ENCODE measurements at regions not wholly inside any gene's neighbourhood (a gene's known extent, or its start where the extent isn't known, plus 50 kb on each side); places are given as distances from the start of the nearest gene placed in this dataset.

DNA sequence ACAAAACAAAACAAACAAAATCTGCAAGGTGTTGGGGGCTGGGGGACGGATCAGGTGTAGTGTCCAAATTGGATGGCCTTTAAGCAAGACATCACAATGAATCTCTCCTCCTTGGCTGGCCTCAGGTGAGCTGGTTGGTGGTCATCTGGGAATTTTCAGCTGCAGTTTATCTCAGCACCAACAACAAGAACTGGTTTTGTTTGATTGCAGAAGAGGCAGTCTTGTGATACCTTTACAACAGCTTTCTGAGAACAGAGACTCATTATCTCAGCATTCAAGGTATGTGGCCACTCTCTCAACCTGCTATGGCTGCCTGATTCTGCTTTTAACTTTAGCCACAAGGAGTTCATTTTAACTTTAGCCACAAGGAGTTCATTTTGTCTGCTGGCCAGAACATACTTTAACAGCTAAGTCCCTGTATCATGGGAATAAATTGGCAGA lies 1543.4 kb downstream of the EFNA5 start:
- Mint-ChIP-seq H3K27me3 (no peaks in the 10 kb centered on the region), H3K4me3 (no peak overlapping the region), H3K4me1 (no peaks in the 10 kb centered on the region), H3K36me3 (ENCODE audit: low read depth) (no peaks in the 10 kb centered on the region), H3K27ac (no peak overlapping the region), H3K9me3 (no peaks in the 10 kb centered on the region)
- intact Hi-C loops (cut with micrococcal nuclease): no loop called here
- DNase-seq: no peak

DNA sequence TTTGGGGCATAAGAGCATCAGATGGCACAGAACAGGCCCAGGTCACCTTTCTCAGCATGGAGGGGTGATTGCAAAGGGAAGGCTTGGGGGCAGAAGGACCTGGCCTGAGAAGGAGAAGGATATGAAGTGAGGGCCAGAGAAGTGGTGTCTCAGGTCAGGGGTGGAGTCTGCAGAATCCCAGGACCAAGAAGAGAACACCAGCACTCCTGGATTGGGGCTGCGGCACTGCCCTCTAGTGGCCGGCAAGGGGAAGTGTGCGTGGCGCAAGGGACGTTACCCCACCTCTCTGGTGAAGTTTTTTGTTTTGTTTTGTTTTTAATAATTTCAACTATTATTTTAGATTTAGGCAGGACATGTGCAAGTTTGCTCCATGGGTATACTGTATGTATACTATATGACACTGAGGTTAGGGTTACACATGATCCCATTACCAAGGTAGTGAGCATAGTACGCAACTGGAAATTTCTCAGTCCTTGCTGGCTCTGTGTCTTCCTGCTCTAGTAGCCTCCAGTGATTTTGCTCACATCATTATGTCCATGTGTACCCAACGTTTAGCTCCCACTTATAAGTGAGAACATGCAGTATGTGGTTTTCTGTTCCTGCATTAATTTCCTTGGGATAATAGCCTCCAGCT lies 1548.6 kb downstream of the EFNA5 start:
- H3K4me1 Mint-ChIP-seq: no peaks in the 10 kb centered on the region
- intact Hi-C loops (cut with micrococcal nuclease): no loop called here
- H3K36me3 Mint-ChIP-seq (ENCODE audit: low read depth): no peaks in the 10 kb centered on the region
- peak; percentile 60 for DNase-seq
- no peak overlapping the region for H3K4me3 Mint-ChIP-seq
- H3K9me3 Mint-ChIP-seq: no peaks in the 10 kb centered on the region
- H3K27me3 Mint-ChIP-seq: no peaks in the 10 kb centered on the region
- no peak overlapping the region for H3K27ac Mint-ChIP-seq

- no peaks in the 10 kb centered on the region for H3K9me3 Mint-ChIP-seq
- no peaks in the 10 kb centered on the region for H3K4me1 Mint-ChIP-seq
- no peak for DNase-seq
- intact Hi-C loops (cut with micrococcal nuclease): no loop called here
- H3K36me3 Mint-ChIP-seq (ENCODE audit: low read depth): no peaks in the 10 kb centered on the region
- no peaks in the 10 kb centered on the region for H3K27me3 Mint-ChIP-seq
- H3K4me3 Mint-ChIP-seq: no peak overlapping the region
- H3K27ac Mint-ChIP-seq: no peak overlapping the region
Observed at GRCh38 chr5:106116682-106117081, 1554.1 kb downstream of the EFNA5 start.

DNA sequence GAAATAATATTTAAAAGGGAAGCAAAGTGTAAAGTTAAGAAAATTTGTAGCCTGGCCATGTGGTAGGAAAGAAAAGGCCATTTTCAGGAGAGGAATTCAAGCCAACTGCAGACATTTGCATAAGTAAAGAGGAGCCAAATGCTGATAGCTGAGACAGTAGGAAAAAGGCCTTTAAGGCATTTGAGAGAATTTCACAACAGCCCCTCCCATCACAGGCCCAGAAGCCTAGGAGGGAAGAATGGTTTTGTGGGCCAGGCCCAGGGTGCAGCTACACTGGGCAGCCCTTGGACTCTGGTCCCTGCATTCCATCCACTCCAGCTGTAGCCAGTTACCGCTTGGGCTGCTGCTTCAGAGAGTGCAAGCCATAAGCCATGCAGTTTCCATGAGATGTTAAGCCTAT lies 1556.8 kb downstream of the EFNA5 start:
- Mint-ChIP-seq H3K4me3 (no peak overlapping the region), H3K9me3 (peaks cover 3% of the 10 kb centered on the region), H3K4me1 (no peaks in the 10 kb centered on the region), H3K27me3 (no peaks in the 10 kb centered on the region), H3K27ac (no peak overlapping the region), H3K36me3 (ENCODE audit: low read depth) (no peaks in the 10 kb centered on the region)
- intact Hi-C loops (cut with micrococcal nuclease): no loop called here
- no peak for DNase-seq

DNA sequence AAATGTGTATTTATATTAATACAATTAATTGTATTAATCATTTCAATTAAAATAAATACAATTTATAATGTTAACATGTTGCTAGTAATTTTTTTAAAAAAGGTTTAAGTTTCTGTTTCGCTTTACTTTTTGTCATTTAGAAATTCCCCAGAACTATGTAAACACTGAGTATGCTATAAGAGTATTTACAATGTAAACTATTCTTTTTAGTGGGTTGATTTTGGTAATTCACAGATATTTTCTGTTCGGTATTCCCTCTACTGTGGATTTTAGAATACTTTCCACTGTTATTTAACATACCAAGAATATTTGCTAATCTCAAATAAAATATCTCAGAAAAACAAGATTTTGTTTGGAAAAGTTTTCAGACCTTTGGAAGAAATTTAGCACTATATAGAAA lies 1564.4 kb downstream of the EFNA5 start:
- Mint-ChIP-seq H3K9me3 (peaks cover 1% of the 10 kb centered on the region), H3K27ac (no peak overlapping the region), H3K4me1 (no peaks in the 10 kb centered on the region), H3K27me3 (no peaks in the 10 kb centered on the region), H3K4me3 (no peak overlapping the region), H3K36me3 (ENCODE audit: low read depth) (no peaks in the 10 kb centered on the region)
- intact Hi-C loops (cut with micrococcal nuclease): no loop called here
- no peak for DNase-seq

- H3K4me1 Mint-ChIP-seq: no peaks in the 10 kb centered on the region
- no peak overlapping the region for H3K4me3 Mint-ChIP-seq
- no peaks in the 10 kb centered on the region for H3K36me3 Mint-ChIP-seq (ENCODE audit: low read depth)
- H3K27ac Mint-ChIP-seq: no peak overlapping the region
- no peaks in the 10 kb centered on the region for H3K27me3 Mint-ChIP-seq
- DNase-seq: no peak
- H3K9me3 Mint-ChIP-seq: peaks cover 9% of the 10 kb centered on the region
- intact Hi-C loops (cut with micrococcal nuclease): no loop called here
Observed at GRCh38 chr5:106097340-106097739, 1573.4 kb downstream of the EFNA5 start.

DNA sequence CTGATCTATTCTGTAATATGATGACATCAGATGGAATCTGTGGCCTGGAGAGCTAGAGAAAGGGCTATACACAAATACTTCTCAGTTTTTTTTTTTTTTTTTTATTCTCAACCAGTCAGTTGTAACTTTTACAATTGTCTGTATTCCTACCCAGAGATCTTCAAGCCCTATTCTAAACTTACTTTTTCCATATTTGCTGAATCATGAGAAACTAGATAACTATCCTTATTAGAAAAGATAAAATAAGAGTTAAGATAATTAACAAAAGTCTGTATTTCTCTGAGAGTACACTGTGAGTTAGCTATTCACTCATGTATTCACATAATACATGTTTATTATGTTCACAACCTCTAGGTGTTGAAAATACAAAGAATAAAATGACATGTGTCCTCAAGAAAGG lies 1575.9 kb downstream of the EFNA5 start:
- no peaks in the 10 kb centered on the region for H3K36me3 Mint-ChIP-seq (ENCODE audit: low read depth)
- intact Hi-C loops (cut with micrococcal nuclease): no loop called here
- DNase-seq: no peak
- no peaks in the 10 kb centered on the region for H3K27me3 Mint-ChIP-seq
- H3K4me3 Mint-ChIP-seq: no peak overlapping the region
- peaks cover 10% of the 10 kb centered on the region for H3K9me3 Mint-ChIP-seq
- H3K4me1 Mint-ChIP-seq: no peaks in the 10 kb centered on the region
- no peak overlapping the region for H3K27ac Mint-ChIP-seq

DNA sequence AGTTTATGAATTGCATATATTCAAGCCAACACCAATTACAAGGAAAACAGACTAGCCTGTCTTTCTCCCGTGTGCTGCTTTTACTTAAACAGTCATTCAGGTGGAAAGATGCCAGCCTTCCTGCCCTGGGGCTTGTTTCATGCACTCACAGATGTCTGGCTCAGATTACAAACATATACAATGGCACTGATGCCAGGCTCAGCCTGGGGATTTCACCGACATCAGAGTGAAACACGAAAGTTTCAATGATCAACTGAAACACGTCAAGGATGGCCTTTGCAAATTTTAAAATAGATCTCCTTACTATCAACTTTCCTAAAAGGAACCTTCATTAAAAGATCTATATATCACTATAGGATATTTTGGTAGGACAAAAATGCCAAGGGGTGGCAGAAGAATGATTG lies 1576.5 kb downstream of the EFNA5 start:
- Mint-ChIP-seq H3K27me3 (no peaks in the 10 kb centered on the region), H3K4me3 (no peak overlapping the region), H3K9me3 (peaks cover 10% of the 10 kb centered on the region), H3K27ac (no peak overlapping the region), H3K4me1 (no peaks in the 10 kb centered on the region), H3K36me3 (ENCODE audit: low read depth) (no peaks in the 10 kb centered on the region)
- no peak for DNase-seq
- intact Hi-C loops (cut with micrococcal nuclease): no loop called here

GRCh38 chr5:106093134-106093533 lies 1577.6 kb downstream of the EFNA5 start:
- Mint-ChIP-seq H3K4me1 (no peaks in the 10 kb centered on the region), H3K36me3 (ENCODE audit: low read depth) (no peaks in the 10 kb centered on the region), H3K27me3 (no peaks in the 10 kb centered on the region), H3K9me3 (peaks cover 3% of the 10 kb centered on the region), H3K4me3 (no peak overlapping the region), H3K27ac (no peak overlapping the region)
- no peak for DNase-seq
- intact Hi-C loops (cut with micrococcal nuclease): no loop called here

GRCh38 chr5:106092455-106092854 lies 1578.3 kb downstream of the EFNA5 start:
- H3K4me1 Mint-ChIP-seq: no peaks in the 10 kb centered on the region
- intact Hi-C loops (cut with micrococcal nuclease): no loop called here
- peaks cover 3% of the 10 kb centered on the region for H3K9me3 Mint-ChIP-seq
- no peak overlapping the region for H3K4me3 Mint-ChIP-seq
- no peaks in the 10 kb centered on the region for H3K36me3 Mint-ChIP-seq (ENCODE audit: low read depth)
- no peak overlapping the region for H3K27ac Mint-ChIP-seq
- DNase-seq: no peak
- no peaks in the 10 kb centered on the region for H3K27me3 Mint-ChIP-seq

- no peaks in the 10 kb centered on the region for H3K27me3 Mint-ChIP-seq
- H3K27ac Mint-ChIP-seq: no peak overlapping the region
- no peak overlapping the region for H3K4me3 Mint-ChIP-seq
- DNase-seq: no peak
- no peaks in the 10 kb centered on the region for H3K36me3 Mint-ChIP-seq (ENCODE audit: low read depth)
- H3K9me3 Mint-ChIP-seq: peaks cover 3% of the 10 kb centered on the region
- intact Hi-C loops (cut with micrococcal nuclease): no loop called here
- no peaks in the 10 kb centered on the region for H3K4me1 Mint-ChIP-seq
Observed at GRCh38 chr5:106089073-106089472, 1581.7 kb downstream of the EFNA5 start.

DNA sequence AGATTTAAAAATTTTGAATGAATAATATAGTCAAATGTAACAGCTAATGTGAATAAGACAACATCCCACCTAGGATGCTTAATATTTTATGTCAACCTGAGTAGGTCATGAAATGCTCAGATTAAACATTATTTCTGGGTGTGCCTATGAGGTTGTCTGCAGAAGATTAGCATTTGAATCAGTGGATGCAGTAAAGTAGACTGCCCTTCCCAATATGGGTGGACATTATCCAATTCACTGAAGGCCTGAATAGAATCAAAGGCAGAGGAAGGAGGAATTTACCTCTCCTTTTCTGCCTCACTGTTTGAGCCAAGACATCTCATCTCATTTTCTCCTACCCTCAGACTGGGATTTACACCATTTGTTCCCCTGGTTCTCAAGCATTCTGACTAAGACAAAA lies 1582.3 kb downstream of the EFNA5 start:
- H3K4me1 Mint-ChIP-seq: no peaks in the 10 kb centered on the region
- no peak for DNase-seq
- H3K4me3 Mint-ChIP-seq: no peak overlapping the region
- no peak overlapping the region for H3K27ac Mint-ChIP-seq
- no peaks in the 10 kb centered on the region for H3K27me3 Mint-ChIP-seq
- H3K9me3 Mint-ChIP-seq: peaks cover 3% of the 10 kb centered on the region
- H3K36me3 Mint-ChIP-seq (ENCODE audit: low read depth): no peaks in the 10 kb centered on the region
- intact Hi-C loops (cut with micrococcal nuclease): no loop called here

DNA sequence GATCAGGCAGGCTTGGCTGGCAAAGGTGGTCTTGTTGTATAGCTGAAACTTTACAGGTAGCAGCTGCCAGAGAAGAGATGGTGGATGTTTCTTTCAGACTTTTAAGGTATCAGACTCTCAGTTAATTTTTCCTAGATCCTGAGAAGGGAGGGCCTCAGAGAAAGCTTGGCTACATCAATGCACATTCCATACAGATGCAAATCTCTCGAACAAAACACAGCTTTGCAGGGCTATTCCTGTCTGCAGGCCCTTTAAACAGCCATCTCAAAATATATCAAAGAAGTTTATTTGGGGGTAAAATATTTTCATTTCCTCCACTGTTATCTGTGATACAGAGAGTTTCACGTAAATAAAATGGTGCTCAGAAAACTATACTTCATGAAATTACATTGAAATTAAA lies 1584.4 kb downstream of the EFNA5 start:
- H3K4me3 Mint-ChIP-seq: no peak overlapping the region
- DNase-seq: no peak
- H3K27ac Mint-ChIP-seq: no peak overlapping the region
- intact Hi-C loops (cut with micrococcal nuclease): no loop called here
- no peaks in the 10 kb centered on the region for H3K4me1 Mint-ChIP-seq
- peaks cover 3% of the 10 kb centered on the region for H3K9me3 Mint-ChIP-seq
- H3K27me3 Mint-ChIP-seq: no peaks in the 10 kb centered on the region
- no peaks in the 10 kb centered on the region for H3K36me3 Mint-ChIP-seq (ENCODE audit: low read depth)

GRCh38 chr5:106085556-106085955 lies 1585.2 kb downstream of the EFNA5 start:
- H3K36me3 Mint-ChIP-seq (ENCODE audit: low read depth): no peaks in the 10 kb centered on the region
- peaks cover 3% of the 10 kb centered on the region for H3K9me3 Mint-ChIP-seq
- DNase-seq: no peak
- no peak overlapping the region for H3K4me3 Mint-ChIP-seq
- intact Hi-C loops (cut with micrococcal nuclease): no loop called here
- H3K4me1 Mint-ChIP-seq: no peaks in the 10 kb centered on the region
- H3K27me3 Mint-ChIP-seq: no peaks in the 10 kb centered on the region
- no peak overlapping the region for H3K27ac Mint-ChIP-seq

- Mint-ChIP-seq H3K27me3 (no peaks in the 10 kb centered on the region), H3K27ac (no peak overlapping the region), H3K9me3 (peaks cover 3% of the 10 kb centered on the region), H3K4me1 (no peaks in the 10 kb centered on the region), H3K4me3 (no peak overlapping the region), H3K36me3 (ENCODE audit: low read depth) (no peaks in the 10 kb centered on the region)
- intact Hi-C loops (cut with micrococcal nuclease): no loop called here
- no peak for DNase-seq
Observed at GRCh38 chr5:106085136-106085535, 1585.6 kb downstream of the EFNA5 start.

All from activated CD4-positive, alpha-beta T cell treated with anti-CD3 and anti-CD28 coated beads, Interleukin-2, amount 10 ng/mL, durations not matched to agents 24 days and 14 days (primary cell).